ENCODE measurements at regions not wholly inside any gene's neighbourhood (a gene's known extent, or its start where the extent isn't known, plus 50 kb on each side); places are given as distances from the start of the nearest gene placed in this dataset.

DNA sequence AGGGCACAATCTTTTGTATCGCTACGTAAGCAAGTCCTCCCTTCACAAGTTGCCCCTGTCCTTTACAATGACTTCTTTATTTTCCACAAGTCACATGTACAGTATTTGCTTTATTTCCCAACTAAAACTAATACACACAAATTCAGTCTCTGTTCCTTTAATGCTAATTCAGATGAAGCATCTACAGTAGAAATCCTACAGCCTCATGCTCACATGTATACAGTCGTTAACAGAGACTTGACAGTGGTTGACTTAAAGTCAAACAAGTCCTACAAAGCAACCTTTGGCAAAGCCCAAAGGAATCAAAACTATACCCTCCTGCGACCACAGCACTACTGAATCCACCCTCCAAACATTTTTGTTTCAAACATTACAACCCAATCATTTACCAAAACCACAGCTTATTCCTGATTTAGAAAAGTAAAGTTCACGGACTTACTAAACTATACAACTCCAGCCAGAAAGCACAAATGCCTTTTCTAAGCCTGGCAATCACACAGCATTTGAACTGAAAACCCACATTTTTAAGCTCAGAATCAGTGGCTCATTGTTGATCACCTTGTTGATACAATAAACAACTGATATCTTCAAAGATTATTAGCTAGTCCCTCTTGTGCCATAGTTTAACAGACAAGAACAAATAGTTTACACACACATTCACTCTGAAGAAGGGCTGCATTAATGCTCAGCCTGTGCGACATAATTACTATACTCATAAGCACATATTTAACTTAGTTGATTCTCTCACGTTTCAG lies 70.9 kb upstream of the NHSL1 start (continued):
- TF ChIP-seq, protein P1, sequence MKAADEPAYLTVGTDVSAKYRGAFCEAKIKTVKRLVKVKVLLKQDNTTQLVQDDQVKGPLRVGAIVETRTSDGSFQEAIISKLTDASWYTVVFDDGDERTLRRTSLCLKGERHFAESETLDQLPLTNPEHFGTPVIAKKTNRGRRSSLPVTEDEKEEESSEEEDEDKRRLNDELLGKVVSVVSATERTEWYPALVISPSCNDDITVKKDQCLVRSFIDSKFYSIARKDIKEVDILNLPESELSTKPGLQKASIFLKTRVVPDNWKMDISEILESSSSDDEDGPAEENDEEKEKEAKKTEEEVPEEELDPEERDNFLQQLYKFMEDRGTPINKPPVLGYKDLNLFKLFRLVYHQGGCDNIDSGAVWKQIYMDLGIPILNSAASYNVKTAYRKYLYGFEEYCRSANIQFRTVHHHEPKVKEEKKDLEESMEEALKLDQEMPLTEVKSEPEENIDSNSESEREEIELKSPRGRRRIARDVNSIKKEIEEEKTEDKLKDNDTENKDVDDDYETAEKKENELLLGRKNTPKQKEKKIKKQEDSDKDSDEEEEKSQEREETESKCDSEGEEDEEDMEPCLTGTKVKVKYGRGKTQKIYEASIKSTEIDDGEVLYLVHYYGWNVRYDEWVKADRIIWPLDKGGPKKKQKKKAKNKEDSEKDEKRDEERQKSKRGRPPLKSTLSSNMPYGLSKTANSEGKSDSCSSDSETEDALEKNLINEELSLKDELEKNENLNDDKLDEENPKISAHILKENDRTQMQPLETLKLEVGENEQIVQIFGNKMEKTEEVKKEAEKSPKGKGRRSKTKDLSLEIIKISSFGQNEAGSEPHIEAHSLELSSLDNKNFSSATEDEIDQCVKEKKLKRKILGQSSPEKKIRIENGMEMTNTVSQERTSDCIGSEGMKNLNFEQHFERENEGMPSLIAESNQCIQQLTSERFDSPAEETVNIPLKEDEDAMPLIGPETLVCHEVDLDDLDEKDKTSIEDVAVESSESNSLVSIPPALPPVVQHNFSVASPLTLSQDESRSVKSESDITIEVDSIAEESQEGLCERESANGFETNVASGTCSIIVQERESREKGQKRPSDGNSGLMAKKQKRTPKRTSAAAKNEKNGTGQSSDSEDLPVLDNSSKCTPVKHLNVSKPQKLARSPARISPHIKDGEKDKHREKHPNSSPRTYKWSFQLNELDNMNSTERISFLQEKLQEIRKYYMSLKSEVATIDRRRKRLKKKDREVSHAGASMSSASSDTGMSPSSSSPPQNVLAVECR (CRISPR knock-in tag; IDR thresholded peaks at IDR 0.05; ENCODE audit: borderline replicate concordance): peak; percentile 27; the same call in 1 of the 2 replicates
- TF ChIP-seq ZNF10 (CRISPR knock-in tag; IDR thresholded peaks at IDR 0.05; ENCODE audit: borderline replicate concordance, low read depth): no peak
- no peak for TF ChIP-seq ZNF292 (CRISPR knock-in tag; IDR thresholded peaks at IDR 0.05; ENCODE audit: borderline replicate concordance, low read depth)
- TF ChIP-seq MTA1 (CRISPR knock-in tag; IDR thresholded peaks at IDR 0.05; ENCODE audit: borderline replicate concordance): no peak
- peak; percentile 27; the same call in 1 of the 2 replicates for TF ChIP-seq NR2C2 (CRISPR knock-in tag; IDR thresholded peaks at IDR 0.05; ENCODE audit: borderline replicate concordance)
- no peak for TF ChIP-seq ZNF615 (CRISPR knock-in tag; IDR thresholded peaks at IDR 0.05; ENCODE audit: borderline replicate concordance)
- TF ChIP-seq EHMT2 (IDR thresholded peaks at IDR 0.05; ENCODE audit: borderline replicate concordance, low read depth, low read length): no peak
- TF ChIP-seq POLR2A (IDR thresholded peaks at IDR 0.05; ENCODE audit: insufficient read depth in 1 of 2, low read depth in 2 of 2, low read length in 2 of 2): peak; percentile 52 to 82; a peak in 3 of 4 replicates
- no peak; the same call in 1 of the 2 replicates for TF ChIP-seq KLF9 (CRISPR knock-in tag; IDR thresholded peaks at IDR 0.05; ENCODE audit: low read depth)
- TF ChIP-seq, protein P2, sequence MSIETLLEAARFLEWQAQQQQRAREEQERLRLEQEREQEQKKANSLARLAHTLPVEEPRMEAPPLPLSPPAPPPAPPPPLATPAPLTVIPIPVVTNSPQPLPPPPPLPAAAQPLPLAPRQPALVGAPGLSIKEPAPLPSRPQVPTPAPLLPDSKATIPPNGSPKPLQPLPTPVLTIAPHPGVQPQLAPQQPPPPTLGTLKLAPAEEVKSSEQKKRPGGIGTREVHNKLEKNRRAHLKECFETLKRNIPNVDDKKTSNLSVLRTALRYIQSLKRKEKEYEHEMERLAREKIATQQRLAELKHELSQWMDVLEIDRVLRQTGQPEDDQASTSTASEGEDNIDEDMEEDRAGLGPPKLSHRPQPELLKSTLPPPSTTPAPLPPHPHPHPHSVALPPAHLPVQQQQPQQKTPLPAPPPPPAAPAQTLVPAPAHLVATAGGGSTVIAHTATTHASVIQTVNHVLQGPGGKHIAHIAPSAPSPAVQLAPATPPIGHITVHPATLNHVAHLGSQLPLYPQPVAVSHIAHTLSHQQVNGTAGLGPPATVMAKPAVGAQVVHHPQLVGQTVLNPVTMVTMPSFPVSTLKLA (IDR thresholded peaks at IDR 0.05): peak; percentile 56
- peak; percentile 70; the same call in 1 of the 2 replicates for TF ChIP-seq SOX5 (CRISPR knock-in tag; IDR thresholded peaks at IDR 0.05; ENCODE audit: borderline replicate concordance)
- TF ChIP-seq, protein P3, sequence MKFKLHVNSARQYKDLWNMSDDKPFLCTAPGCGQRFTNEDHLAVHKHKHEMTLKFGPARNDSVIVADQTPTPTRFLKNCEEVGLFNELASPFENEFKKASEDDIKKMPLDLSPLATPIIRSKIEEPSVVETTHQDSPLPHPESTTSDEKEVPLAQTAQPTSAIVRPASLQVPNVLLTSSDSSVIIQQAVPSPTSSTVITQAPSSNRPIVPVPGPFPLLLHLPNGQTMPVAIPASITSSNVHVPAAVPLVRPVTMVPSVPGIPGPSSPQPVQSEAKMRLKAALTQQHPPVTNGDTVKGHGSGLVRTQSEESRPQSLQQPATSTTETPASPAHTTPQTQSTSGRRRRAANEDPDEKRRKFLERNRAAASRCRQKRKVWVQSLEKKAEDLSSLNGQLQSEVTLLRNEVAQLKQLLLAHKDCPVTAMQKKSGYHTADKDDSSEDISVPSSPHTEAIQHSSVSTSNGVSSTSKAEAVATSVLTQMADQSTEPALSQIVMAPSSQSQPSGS (CRISPR knock-in tag; IDR thresholded peaks at IDR 0.05): no peak
- TF ChIP-seq, protein P4, sequence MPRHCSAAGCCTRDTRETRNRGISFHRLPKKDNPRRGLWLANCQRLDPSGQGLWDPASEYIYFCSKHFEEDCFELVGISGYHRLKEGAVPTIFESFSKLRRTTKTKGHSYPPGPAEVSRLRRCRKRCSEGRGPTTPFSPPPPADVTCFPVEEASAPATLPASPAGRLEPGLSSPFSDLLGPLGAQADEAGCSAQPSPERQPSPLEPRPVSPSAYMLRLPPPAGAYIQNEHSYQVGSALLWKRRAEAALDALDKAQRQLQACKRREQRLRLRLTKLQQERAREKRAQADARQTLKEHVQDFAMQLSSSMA (CRISPR knock-in tag; IDR thresholded peaks at IDR 0.05): no peak
- TF ChIP-seq NCOA2 (CRISPR knock-in tag; IDR thresholded peaks at IDR 0.05): peak; percentile 31; the same call in 1 of the 2 replicates
- TF ChIP-seq SAP130 (CRISPR knock-in tag; IDR thresholded peaks at IDR 0.05; ENCODE audit: low read depth): peak; percentile 87
- 0 out of 2 replicates have a peak, but pooled peaks have one; percentile 29 for TF ChIP-seq ZNF367 (CRISPR knock-in tag; IDR thresholded peaks at IDR 0.05; ENCODE audit: borderline replicate concordance)
- no peak for TF ChIP-seq RELA (CRISPR knock-in tag; IDR thresholded peaks at IDR 0.05)
- TF ChIP-seq, protein P5, sequence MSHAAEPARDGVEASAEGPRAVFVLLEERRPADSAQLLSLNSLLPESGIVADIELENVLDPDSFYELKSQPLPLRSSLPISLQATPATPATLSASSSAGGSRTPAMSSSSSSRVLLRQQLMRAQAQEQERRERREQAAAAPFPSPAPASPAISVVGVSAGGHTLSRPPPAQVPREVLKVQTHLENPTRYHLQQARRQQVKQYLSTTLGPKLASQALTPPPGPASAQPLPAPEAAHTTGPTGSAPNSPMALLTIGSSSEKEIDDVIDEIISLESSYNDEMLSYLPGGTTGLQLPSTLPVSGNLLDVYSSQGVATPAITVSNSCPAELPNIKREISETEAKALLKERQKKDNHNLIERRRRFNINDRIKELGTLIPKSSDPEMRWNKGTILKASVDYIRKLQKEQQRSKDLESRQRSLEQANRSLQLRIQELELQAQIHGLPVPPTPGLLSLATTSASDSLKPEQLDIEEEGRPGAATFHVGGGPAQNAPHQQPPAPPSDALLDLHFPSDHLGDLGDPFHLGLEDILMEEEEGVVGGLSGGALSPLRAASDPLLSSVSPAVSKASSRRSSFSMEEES (CRISPR knock-in tag; IDR thresholded peaks at IDR 0.05): peak; percentile 94
- TF ChIP-seq CREB1 (IDR thresholded peaks at IDR 0.05): no peak
- peak; percentile 44; the same call in 1 of the 2 replicates for TF ChIP-seq CREB1 (CRISPR knock-in tag; IDR thresholded peaks at IDR 0.05)
- no peak; a peak in 1 of 4 replicates for TF ChIP-seq MAFK (conservative IDR thresholded peaks at IDR 0.05 in 1 of 2, IDR thresholded peaks at IDR 0.05 in 1 of 2; ENCODE audit: low read length in 2 of 2)
